CD4-positive, alpha-beta T cell treated with Interleukin-17A for 1 hour (primary cell): ENCODE measurements at regions not wholly inside any gene's neighbourhood (a gene's known extent, or its start where the extent isn't known, plus 50 kb on each side); places are given as distances from the start of the nearest gene placed in this dataset.
"Not testable (repeated sequence)": the region's sequence is repeated elsewhere in the genome, so short reads cannot be mapped to it uniquely, and the experiment has no call there.

Source experiments
- DNase-seq: peaks from one replicate; pipeline ENCODE4 v3.0.0-alpha.2; 2020

- not testable (repeated sequence) for DNase-seq
These were observed 81.5 kb downstream of the TRIM69 start for GRCh38 chr15:44817797-44818196.

DNA sequence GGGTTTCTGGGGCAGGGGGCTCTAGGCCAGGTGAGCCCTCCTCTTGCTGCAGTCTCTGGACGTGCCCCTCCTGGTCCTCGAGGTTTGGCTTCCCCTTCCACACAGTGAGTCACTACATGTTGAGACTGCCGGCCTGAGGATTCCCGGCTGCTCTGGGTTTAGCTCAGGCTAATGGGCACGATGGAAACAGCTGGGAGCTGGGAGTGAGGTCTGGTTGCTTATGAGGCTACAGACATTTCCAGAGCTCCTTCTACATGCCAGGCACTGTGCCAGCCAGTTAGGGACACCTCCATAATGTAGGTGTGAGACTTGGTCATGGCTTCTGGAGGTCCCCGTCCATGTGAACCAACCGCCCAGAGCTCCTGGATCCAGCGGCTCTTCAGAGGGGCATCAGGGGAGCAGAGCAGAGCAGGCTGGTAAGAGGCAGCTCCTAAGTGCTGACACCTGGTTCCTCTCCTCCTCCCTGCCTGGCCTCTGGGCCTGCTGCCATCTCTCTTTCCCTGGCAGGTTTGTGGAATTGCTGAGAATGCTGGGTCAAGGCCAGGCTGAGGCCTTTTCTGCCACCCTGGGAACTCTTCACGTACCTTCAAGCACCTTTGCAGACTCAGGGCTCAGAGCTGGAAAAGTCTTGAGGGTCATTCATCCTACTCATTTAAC is 83.1 kb downstream of the TRIM69 start:
- DNase-seq = not testable (repeated sequence)

GRCh38 chr15:44820535-44820934 is 84.2 kb downstream of the TRIM69 start:
- not testable (repeated sequence) for DNase-seq

GRCh38 chr15:44820967-44821366 is 84.6 kb downstream of the TRIM69 start:
- not testable (repeated sequence) for DNase-seq

DNA sequence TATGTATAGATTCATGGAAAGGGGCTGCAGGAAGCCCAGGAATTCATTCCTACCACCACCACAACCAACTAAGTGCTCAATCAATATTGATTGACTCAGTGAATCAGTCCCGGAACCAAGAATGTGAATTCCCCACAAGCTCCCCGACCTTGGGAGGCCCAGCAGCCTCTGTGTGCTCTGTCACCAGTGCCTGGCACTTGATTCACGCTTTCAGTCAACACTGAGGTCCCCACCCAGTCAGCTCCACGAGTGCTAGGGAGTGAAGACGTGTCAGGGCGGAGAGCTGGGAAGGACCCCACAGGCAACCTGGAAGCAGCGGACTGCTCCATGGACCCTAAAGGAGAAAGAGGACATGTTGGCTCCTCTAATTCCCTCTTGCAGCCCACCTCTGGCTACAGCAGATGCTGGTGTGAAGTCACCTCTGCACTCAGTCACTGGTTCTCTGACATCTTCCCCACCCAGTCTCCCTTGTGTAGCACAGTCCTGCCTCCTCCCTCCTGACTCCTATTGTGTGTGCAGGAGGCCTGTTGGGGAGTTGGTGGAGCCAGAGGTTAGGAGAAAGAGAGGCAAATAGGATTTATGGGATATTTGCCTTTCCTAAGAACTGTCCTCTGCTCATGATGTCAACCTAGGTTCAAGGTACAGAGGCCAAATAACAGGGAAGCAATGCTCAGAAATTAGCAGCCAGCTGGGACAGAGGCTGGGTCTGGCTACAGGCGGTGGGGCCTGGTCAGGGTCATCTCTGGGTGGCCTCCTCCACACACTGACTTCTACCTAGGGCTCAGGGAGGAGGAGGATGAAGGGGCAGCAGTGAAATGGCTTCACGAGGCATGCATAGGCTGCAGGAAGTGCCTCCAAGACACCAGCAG is 88.2 kb downstream of the TRIM69 start:
- not testable (repeated sequence) for DNase-seq

DNA sequence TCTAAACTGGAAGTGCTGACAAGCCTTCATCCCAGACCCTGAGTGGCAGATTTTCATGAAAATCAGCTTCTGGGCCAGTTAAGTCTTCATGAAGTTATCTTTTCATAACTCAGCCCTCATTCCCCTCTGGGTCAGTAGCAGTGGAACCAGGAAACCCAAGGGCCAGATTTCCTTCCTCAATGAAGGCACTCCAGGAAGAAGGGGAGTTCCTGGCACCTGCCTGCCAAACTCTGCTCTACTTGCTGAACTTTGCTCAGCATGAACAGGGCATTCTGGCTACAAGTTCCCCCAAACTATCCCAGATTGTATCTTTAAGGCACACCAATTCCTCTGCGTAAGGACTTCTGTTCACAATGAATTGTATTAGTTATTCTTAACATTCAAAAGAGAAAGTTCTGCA is 90.3 kb downstream of the TRIM69 start:
- DNase-seq = not testable (repeated sequence)

- not testable (repeated sequence) for DNase-seq
These were observed 92.0 kb downstream of the TRIM69 start for GRCh38 chr15:44828229-44828914.

- DNase-seq = not testable (repeated sequence)
These were observed 92.8 kb downstream of the TRIM69 start for GRCh38 chr15:44829150-44829549.

DNA sequence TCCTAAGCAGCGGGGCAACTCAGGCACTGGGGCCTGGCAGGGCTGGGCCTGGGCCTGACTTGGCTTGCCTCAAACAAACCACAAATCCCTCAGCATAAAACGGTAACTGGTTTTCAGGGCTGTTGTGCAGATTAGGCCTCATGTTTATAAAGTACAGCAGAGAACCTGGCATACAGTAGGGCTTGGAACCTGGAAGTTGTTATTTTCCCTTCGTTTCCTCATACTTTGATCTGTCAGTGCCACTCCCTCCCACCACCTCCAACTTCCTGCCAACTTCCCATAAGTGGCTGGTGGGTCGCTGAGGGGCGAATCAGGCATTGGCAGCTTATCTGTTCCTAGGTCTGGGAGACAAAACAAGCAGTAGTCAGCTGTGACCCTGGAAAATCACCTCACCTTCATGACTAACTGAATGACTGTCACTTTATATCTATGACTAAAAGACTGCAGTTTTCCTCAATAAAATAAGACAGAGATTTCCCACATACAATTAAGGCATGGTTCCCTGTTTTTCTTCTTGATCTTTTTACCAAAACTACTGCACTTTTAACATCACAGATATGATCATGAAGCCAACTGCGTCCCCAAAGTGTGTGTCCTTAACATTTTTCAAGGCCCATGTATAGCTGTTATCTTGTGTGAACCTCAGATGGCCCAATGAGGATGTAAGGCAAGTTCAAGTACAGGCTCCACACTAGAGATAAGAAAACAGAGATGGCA is 94.5 kb downstream of the TRIM69 start:
- not testable (repeated sequence) for DNase-seq

GRCh38 chr15:44831409-44831741 is 95.0 kb downstream of the TRIM69 start:
- DNase-seq = not testable (repeated sequence)

- not testable (repeated sequence) for DNase-seq
These were observed 95.8 kb downstream of the TRIM69 start for GRCh38 chr15:44832133-44832532.

- DNase-seq = not testable (repeated sequence)
These were observed 96.8 kb downstream of the TRIM69 start for GRCh38 chr15:44833081-44833480.

GRCh38 chr15:44833761-44834160 is 97.4 kb downstream of the TRIM69 start:
- not testable (repeated sequence) for DNase-seq

DNA sequence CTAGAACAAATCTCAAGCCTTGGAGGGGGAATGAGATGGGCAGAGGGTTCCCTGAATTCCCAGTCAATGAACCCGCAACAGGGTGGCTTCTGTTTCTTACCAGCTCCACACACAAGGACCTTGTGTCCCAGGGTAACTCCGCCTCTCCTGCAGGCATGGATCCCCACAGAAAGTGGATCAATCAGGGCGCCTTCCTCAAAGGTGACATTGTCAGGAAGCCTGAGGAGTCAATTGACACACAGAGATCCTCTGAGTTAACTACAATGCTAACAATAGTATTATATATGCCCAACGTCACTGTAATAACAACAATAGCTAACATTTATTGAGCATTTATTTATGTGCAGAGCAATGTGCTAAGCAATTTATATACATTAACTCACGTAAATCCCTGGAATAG is 98.8 kb downstream of the TRIM69 start:
- not testable (repeated sequence) for DNase-seq

- no peak for DNase-seq
These were observed 99.8 kb downstream of the TRIM69 start for GRCh38 chr15:44836094-44836493.

GRCh38 chr15:44838929-44839328 is 102.6 kb downstream of the TRIM69 start:
- DNase-seq = not testable (repeated sequence)

DNA sequence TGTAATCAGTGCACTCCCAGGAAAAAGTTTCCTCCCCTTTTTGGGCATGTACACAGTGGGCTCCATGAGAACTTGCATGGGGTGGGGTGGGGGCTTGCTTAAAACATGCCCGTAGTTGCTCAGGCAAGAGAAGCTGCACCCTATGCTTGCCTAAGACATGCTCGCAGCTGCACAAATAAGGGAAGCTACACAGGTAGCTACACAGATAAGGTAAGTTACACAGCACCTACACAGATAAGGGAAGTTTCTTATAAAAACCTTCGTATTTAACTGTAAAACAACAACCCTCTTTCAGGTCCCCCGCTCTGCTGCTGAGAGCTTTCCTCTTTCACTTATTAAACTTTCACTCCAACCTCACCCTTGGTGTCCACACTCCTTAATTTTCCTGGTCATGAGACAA is 105.4 kb downstream of the TRIM69 start:
- DNase-seq = not testable (repeated sequence)

GRCh38 chr15:44842883-44843282 is 106.6 kb downstream of the TRIM69 start:
- not testable (repeated sequence) for DNase-seq

- not testable (repeated sequence) for DNase-seq
These were observed 108.6 kb downstream of the TRIM69 start for GRCh38 chr15:44844936-44845335.

- DNase-seq = not testable (repeated sequence)
These were observed 109.8 kb downstream of the TRIM69 start for GRCh38 chr15:44846156-44846555.

DNA sequence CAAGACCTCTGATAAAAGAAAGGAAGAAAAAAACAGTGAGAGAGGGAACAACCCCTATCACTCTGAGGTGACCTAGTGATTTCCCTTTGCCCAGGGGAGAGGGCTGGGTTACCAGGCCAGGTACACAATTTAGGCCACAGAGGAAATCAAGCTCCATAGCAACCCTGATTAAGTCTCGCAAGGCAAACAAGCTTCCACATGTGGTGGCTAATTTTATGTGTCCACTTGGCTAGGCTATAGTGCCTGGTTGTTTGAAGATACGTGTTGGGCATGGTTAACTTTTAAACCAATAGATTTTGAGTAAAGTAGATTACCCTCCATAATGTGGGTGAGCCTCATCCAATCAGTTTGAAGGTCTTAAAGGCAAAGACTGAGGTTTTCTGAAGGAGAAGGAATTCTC is 108.9 kb upstream of the TERB2 start:
- DNase-seq = not testable (repeated sequence)

DNA sequence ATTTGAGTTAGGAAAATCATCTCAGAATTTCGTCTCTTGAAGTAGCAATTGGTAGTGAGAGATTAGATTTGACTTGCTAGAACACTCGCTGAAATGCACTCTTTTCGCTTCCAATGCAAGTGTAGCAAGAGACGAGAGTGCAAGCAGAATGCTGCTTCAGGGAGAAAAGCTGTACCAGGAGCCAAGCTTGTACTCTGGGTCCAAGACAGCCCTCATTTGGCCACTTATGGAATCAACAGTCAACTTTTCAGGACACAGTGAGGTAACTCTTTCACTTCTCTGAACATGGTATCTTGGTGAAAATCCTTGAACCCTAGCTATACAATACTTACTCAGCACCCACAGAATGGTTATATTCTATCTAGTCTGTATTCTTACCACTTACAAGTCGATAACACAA is 107.6 kb upstream of the TERB2 start:
- not testable (repeated sequence) for DNase-seq
